ENCODE measurements at regions not wholly inside any gene's neighbourhood (a gene's known extent, or its start where the extent isn't known, plus 50 kb on each side); places are given as distances from the start of the nearest gene placed in this dataset.

DNA sequence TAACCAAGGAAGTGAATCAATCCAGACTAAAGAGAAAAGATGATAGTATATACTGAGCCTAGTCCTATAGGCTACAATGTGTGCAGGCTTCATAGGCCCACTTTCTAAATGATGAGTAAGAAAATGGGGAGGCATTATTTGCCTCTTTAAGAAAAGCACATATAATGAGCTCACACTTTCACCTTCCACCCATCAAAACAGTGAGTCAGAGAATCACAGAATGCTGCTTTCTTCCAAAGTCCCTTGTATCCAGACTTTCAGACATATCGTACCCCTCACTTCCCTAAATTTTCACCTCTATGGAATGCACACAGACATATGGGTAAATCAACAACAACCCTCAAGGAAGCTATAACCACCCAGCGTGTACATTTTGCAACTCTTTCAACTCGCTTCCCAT lies 286.4 kb upstream of the PRKD1 start:
- H3K4me3 Mint-ChIP-seq = no peak overlapping the region
- no peaks in the 10 kb centered on the region for H3K9me3 Mint-ChIP-seq
- Histone ChIP-seq H3K9me3 (ENCODE audit: control insufficient read depth, low read depth, low read length) (no peaks in the 10 kb centered on the region), H3K18ac (ENCODE audit: insufficient read length, low read depth, low read length) (no peak overlapping the region), H2BK5ac (ENCODE audit: insufficient read length, low read length) (no peak overlapping the region), H3K23ac (ENCODE audit: insufficient read length, low read depth, low read length) (no peak overlapping the region), H2BK15ac (ENCODE audit: low read depth, low read length) (no peak overlapping the region), H3K14ac (ENCODE audit: insufficient read depth, low read length) (no peak overlapping the region), H3K79me1 (ENCODE audit: insufficient read depth, low read depth, low read length, poor library complexity, severe bottlenecking) (no peaks in the 10 kb centered on the region), H3K27me3 (ENCODE audit: insufficient read depth, low read length) (no peaks in the 10 kb centered on the region), H2BK120ac (ENCODE audit: low read depth, low read length, poor library complexity, severe bottlenecking) (no peak overlapping the region), H2AK5ac (ENCODE audit: insufficient read length, low read length) (no peak overlapping the region), H3K27ac (ENCODE audit: insufficient read length, low read depth, low read length) (no peak overlapping the region), H3K56ac (ENCODE audit: insufficient read length, low read depth, low read length) (no peak overlapping the region), H4K5ac (ENCODE audit: insufficient read length, low read depth, low read length) (no peak overlapping the region), H3K4me2 (ENCODE audit: insufficient read depth, insufficient read length, low read length) (no peak overlapping the region), H3K9ac (ENCODE audit: extremely low read depth, insufficient read length, low read length) (no peak overlapping the region), H2AFZ (ENCODE audit: low read length) (no peak overlapping the region), H3K79me2 (ENCODE audit: insufficient read depth, low read length) (no peaks in the 10 kb centered on the region), H2BK12ac (ENCODE audit: insufficient read length, low read depth, low read length) (no peak overlapping the region), H2BK20ac (ENCODE audit: low read depth, low read length, poor library complexity, severe bottlenecking) (no peak overlapping the region), H3K4ac (ENCODE audit: low read depth, low read length) (no peak overlapping the region), H4K8ac (replicated peaks; ENCODE audit: insufficient read length, low read depth, low read length) (no peak overlapping the region), H4K20me1 (ENCODE audit: control insufficient read depth, insufficient read depth, insufficient read length) (no peaks in the 10 kb centered on the region), H4K91ac (ENCODE audit: insufficient read length, low read depth, low read length) (no peak overlapping the region), H3K23me2 (ENCODE audit: insufficient read length, low read depth, low read length, poor library complexity, severe bottlenecking) (no peaks in the 10 kb centered on the region), H3K4me1 (ENCODE audit: insufficient read depth, low read length) (no peaks in the 10 kb centered on the region), H3T11ph (ENCODE audit: low read length) (no peak overlapping the region)
- no peak for DNase-seq
- WGBS (ENCODE audit: extremely low coverage, insufficient read length, low lambda C conversion rate) = no CpG with 5 or more reads among the region's 3 CpGs
- TF ChIP-seq, protein P1, sequence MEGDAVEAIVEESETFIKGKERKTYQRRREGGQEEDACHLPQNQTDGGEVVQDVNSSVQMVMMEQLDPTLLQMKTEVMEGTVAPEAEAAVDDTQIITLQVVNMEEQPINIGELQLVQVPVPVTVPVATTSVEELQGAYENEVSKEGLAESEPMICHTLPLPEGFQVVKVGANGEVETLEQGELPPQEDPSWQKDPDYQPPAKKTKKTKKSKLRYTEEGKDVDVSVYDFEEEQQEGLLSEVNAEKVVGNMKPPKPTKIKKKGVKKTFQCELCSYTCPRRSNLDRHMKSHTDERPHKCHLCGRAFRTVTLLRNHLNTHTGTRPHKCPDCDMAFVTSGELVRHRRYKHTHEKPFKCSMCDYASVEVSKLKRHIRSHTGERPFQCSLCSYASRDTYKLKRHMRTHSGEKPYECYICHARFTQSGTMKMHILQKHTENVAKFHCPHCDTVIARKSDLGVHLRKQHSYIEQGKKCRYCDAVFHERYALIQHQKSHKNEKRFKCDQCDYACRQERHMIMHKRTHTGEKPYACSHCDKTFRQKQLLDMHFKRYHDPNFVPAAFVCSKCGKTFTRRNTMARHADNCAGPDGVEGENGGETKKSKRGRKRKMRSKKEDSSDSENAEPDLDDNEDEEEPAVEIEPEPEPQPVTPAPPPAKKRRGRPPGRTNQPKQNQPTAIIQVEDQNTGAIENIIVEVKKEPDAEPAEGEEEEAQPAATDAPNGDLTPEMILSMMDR (conservative IDR thresholded peaks at IDR 0.05) = no peak
- H3K27ac Mint-ChIP-seq = no peak overlapping the region
- H3K4me1 Mint-ChIP-seq = no peaks in the 10 kb centered on the region
- H3K27me3 Mint-ChIP-seq (ENCODE audit: low read depth) = no peaks in the 10 kb centered on the region
- no peaks in the 10 kb centered on the region for H3K36me3 Mint-ChIP-seq (ENCODE audit: insufficient read depth in 1 of 3, low read depth in 3 of 3)

All from H9 (cell line).